NCI-H146 (cell line): ENCODE measurements at regions not wholly inside any gene's neighbourhood (a gene's known extent, or its start where the extent isn't known, plus 50 kb on each side); places are given as distances from the start of the nearest gene placed in this dataset.
A peak's percentile ranks its signal among the peaks of the same experiment; 100 is the strongest.
"Not testable (repeated sequence)": the region's sequence is repeated elsewhere in the genome, so short reads cannot be mapped to it uniquely, and the experiment has no call there.

Experiments
- DNase-seq: peaks from one replicate; lab custom pipeline; 2025; lab: John Stamatoyannopoulos, UW

GRCh38 chr16:50448981-50449380 is 80.2 kb upstream of the BRD7 start:
- DNase-seq: no peak

- no peak for DNase-seq
Observed at GRCh38 chr16:50448522-50448921, 79.7 kb upstream of the BRD7 start.

GRCh38 chr16:50447386-50447785 is 78.6 kb upstream of the BRD7 start:
- DNase-seq: not testable (repeated sequence)

GRCh38 chr16:50446861-50447260 is 78.1 kb upstream of the BRD7 start:
- DNase-seq: no peak

- peak; percentile 29 for DNase-seq
Observed at GRCh38 chr16:50445621-50446555, 77.1 kb upstream of the BRD7 start.

- DNase-seq: no peak
Observed at GRCh38 chr16:50444526-50444925, 75.7 kb upstream of the BRD7 start.

- no peak for DNase-seq
Observed at GRCh38 chr16:50442221-50442620, 73.4 kb upstream of the BRD7 start.

- no peak for DNase-seq
Observed at GRCh38 chr16:50441486-50442157, 72.8 kb upstream of the BRD7 start.

- DNase-seq: no peak
Observed at GRCh38 chr16:50440991-50441390, 72.2 kb upstream of the BRD7 start.

- DNase-seq: no peak
Observed at GRCh38 chr16:50440531-50440930, 71.7 kb upstream of the BRD7 start.

- no peak for DNase-seq
Observed at GRCh38 chr16:50437769-50438437, 69.1 kb upstream of the BRD7 start.

GRCh38 chr16:50436271-50436670 is 67.5 kb upstream of the BRD7 start:
- no peak for DNase-seq

- DNase-seq: no peak
Observed at GRCh38 chr16:50434872-50435478, 66.2 kb upstream of the BRD7 start.

GRCh38 chr16:50430076-50430475 is 61.3 kb upstream of the BRD7 start:
- DNase-seq: no peak

- no peak for DNase-seq
Observed at GRCh38 chr16:50428742-50429141, 60.0 kb upstream of the BRD7 start.

GRCh38 chr16:50428116-50428515 is 59.3 kb upstream of the BRD7 start:
- no peak for DNase-seq

GRCh38 chr16:50427107-50427506 is 58.3 kb upstream of the BRD7 start:
- no peak for DNase-seq

GRCh38 chr16:50425648-50426047 is 56.9 kb upstream of the BRD7 start:
- DNase-seq: peak; percentile 50

- DNase-seq: no peak
Observed at GRCh38 chr16:50425044-50425443, 56.3 kb upstream of the BRD7 start.

GRCh38 chr16:50422926-50423325 is 54.1 kb upstream of the BRD7 start:
- no peak for DNase-seq

- no peak for DNase-seq
Observed at GRCh38 chr16:50419116-50419515, 50.3 kb upstream of the BRD7 start.
